HG03095 (cell line): ENCODE measurements at regions not wholly inside any gene's neighbourhood (a gene's known extent, or its start where the extent isn't known, plus 50 kb on each side); places are given as distances from the start of the nearest gene placed in this dataset.

ENCODE experiments used
- ATAC-seq: cut with Tn5 transposase; IDR thresholded peaks from one replicate; pipeline ENCODE4 v1.9.1; 2021; ENCODE audit warnings: moderate library complexity; ENCODE audit not compliant: unreplicated experiment

GRCh38 chr2:67516362-67516761, 119.2 kb downstream of the ETAA1 start:
- no peak for ATAC-seq

GRCh38 chr2:67516899-67517530, 119.9 kb downstream of the ETAA1 start:
- ATAC-seq, result no peak

GRCh38 chr2:67522148-67522547, 125.0 kb downstream of the ETAA1 start:
- ATAC-seq, result no peak

GRCh38 chr2:67524213-67524612, 127.1 kb downstream of the ETAA1 start:
- no peak for ATAC-seq

- no peak for ATAC-seq
These were observed 127.6 kb downstream of the ETAA1 start for GRCh38 chr2:67524777-67525176.

GRCh38 chr2:67526283-67526682, 129.2 kb downstream of the ETAA1 start:
- ATAC-seq, result no peak

GRCh38 chr2:67528320-67528719, 131.2 kb downstream of the ETAA1 start:
- no peak for ATAC-seq

- ATAC-seq, result no peak
These were observed 135.3 kb downstream of the ETAA1 start for GRCh38 chr2:67532387-67532786.

GRCh38 chr2:67534745-67535144, 137.6 kb downstream of the ETAA1 start:
- ATAC-seq, result no peak

- no peak for ATAC-seq
These were observed 143.8 kb downstream of the ETAA1 start for GRCh38 chr2:67540962-67541361.

- no peak for ATAC-seq
These were observed 147.2 kb downstream of the ETAA1 start for GRCh38 chr2:67544286-67544685.

GRCh38 chr2:67548317-67549201, 151.4 kb downstream of the ETAA1 start:
- no peak for ATAC-seq

- ATAC-seq, result no peak
These were observed 162.0 kb downstream of the ETAA1 start for GRCh38 chr2:67559156-67559555.

GRCh38 chr2:67560771-67561456, 163.8 kb downstream of the ETAA1 start:
- no peak for ATAC-seq

GRCh38 chr2:67561457-67561965, 164.4 kb downstream of the ETAA1 start:
- ATAC-seq, result no peak

GRCh38 chr2:67564076-67564475, 166.9 kb downstream of the ETAA1 start:
- ATAC-seq, result no peak

GRCh38 chr2:67564626-67565025, 167.5 kb downstream of the ETAA1 start:
- ATAC-seq, result no peak

GRCh38 chr2:67565262-67565661, 168.1 kb downstream of the ETAA1 start:
- ATAC-seq, result no peak

GRCh38 chr2:67565761-67566160, 168.6 kb downstream of the ETAA1 start:
- no peak for ATAC-seq

- ATAC-seq, result no peak
These were observed 169.2 kb downstream of the ETAA1 start for GRCh38 chr2:67566285-67566684.

- no peak for ATAC-seq
These were observed 170.0 kb downstream of the ETAA1 start for GRCh38 chr2:67566958-67567635.
